H9 (cell line): ENCODE measurements at regions not wholly inside any gene's neighbourhood (a gene's known extent, or its start where the extent isn't known, plus 50 kb on each side); places are given as distances from the start of the nearest gene placed in this dataset.

Experiments
- DNase-seq: peaks from one replicate; pipeline ENCODE4 v3.0.0-alpha.2; 2017
- H2AFZ ChIP-seq: one replicate; pipeline ENCODE4 v1.6.1; 2013; ENCODE audit warnings: mild to moderate bottlenecking, low read length, control low read depth, moderate library complexity
- H2AK5ac ChIP-seq: 2 replicates; pipeline ENCODE4 v1.6.1; 2013; ENCODE audit warnings: low read length, control low read depth, mixed read lengths; ENCODE audit not compliant: insufficient read length
- H2BK120ac ChIP-seq: one replicate; pipeline ENCODE4 v1.6.1; 2013; ENCODE audit warnings: low read depth, mild to moderate bottlenecking, low read length, control low read depth, inconsistent platforms; ENCODE audit not compliant: poor library complexity, severe bottlenecking
- H2BK12ac ChIP-seq: 2 replicates; pipeline ENCODE4 v1.6.1; 2013; ENCODE audit warnings: low read length, control low read depth, mixed read lengths, low read depth; ENCODE audit not compliant: insufficient read length
- H2BK15ac ChIP-seq: 2 replicates; pipeline ENCODE4 v1.6.1; 2013; ENCODE audit warnings: low read depth, low read length, control low read depth
- H2BK20ac ChIP-seq: one replicate; pipeline ENCODE4 v1.6.1; 2013; ENCODE audit warnings: low read depth, mild to moderate bottlenecking, low read length, control low read depth, inconsistent platforms; ENCODE audit not compliant: poor library complexity, severe bottlenecking
- H2BK5ac ChIP-seq: 2 replicates; pipeline ENCODE4 v1.6.1; 2013; ENCODE audit warnings: low read length, control low read depth, mixed read lengths; ENCODE audit not compliant: insufficient read length
- H3K14ac ChIP-seq: 2 replicates; pipeline ENCODE4 v1.6.1; 2013; ENCODE audit warnings: low read length, control low read depth; ENCODE audit not compliant: insufficient read depth
- H3K18ac ChIP-seq: 2 replicates; pipeline ENCODE4 v1.6.1; 2013; ENCODE audit warnings: low read depth, mild to moderate bottlenecking, mixed read lengths, low read length, control low read depth; ENCODE audit not compliant: insufficient read length
- H3K23ac ChIP-seq: 2 replicates; pipeline ENCODE4 v1.6.1; 2013; ENCODE audit warnings: low read length, control low read depth, mixed read lengths, low read depth; ENCODE audit not compliant: insufficient read length
- H3K23me2 ChIP-seq: 2 replicates; pipeline ENCODE4 v1.6.1; 2013; ENCODE audit warnings: low read depth, mild to moderate bottlenecking, mixed read lengths, low read length, control low read depth; ENCODE audit not compliant: insufficient read length, poor library complexity, severe bottlenecking
- H3K27ac ChIP-seq: 2 replicates; pipeline ENCODE4 v1.5.1; 2013; ENCODE audit warnings: low read length, control low read depth, mixed read lengths, low read depth; ENCODE audit not compliant: insufficient read length
- H3K27me3 ChIP-seq: 2 replicates; pipeline ENCODE4 v1.6.1; 2013; ENCODE audit warnings: low read length, control low read depth, inconsistent platforms; ENCODE audit not compliant: insufficient read depth
- H3K4ac ChIP-seq: 2 replicates; pipeline ENCODE4 v1.6.1; 2013; ENCODE audit warnings: low read depth, mild to moderate bottlenecking, control low read depth, inconsistent platforms, low read length, moderate library complexity
- H3K4me1 ChIP-seq: 2 replicates; pipeline ENCODE4 v1.6.1; 2013; ENCODE audit warnings: low read length, control low read depth, inconsistent platforms; ENCODE audit not compliant: insufficient read depth
- H3K4me2 ChIP-seq: 2 replicates; pipeline ENCODE4 v1.6.1; 2013; ENCODE audit warnings: low read length, control low read depth, mixed read lengths; ENCODE audit not compliant: insufficient read length, insufficient read depth
- H3K56ac ChIP-seq: 2 replicates; pipeline ENCODE4 v1.6.1; 2013; ENCODE audit warnings: low read depth, mild to moderate bottlenecking, mixed read lengths, low read length, control low read depth; ENCODE audit not compliant: insufficient read length
- H3K79me1 ChIP-seq: 2 replicates; pipeline ENCODE4 v1.6.1; 2013; ENCODE audit warnings: low read depth, mild to moderate bottlenecking, moderate library complexity, low read length, control low read depth, inconsistent platforms; ENCODE audit not compliant: insufficient read depth, poor library complexity, severe bottlenecking
- H3K79me2 ChIP-seq: 2 replicates; pipeline ENCODE4 v1.6.1; 2013; ENCODE audit warnings: low read length, control low read depth, inconsistent platforms; ENCODE audit not compliant: insufficient read depth
- H3K9ac ChIP-seq: 2 replicates; pipeline ENCODE4 v1.6.1; 2013; ENCODE audit warnings: low read length, control low read depth, mixed read lengths; ENCODE audit not compliant: insufficient read length; ENCODE audit errors: extremely low read depth
- H3K9me3 ChIP-seq: one replicate; pipeline ENCODE4 v1.6.1; 2013; ENCODE audit warnings: low read depth, low read length, inconsistent platforms; ENCODE audit not compliant: control insufficient read depth
- H3T11ph ChIP-seq: one replicate; pipeline ENCODE4 v1.6.1; 2013; ENCODE audit warnings: mild to moderate bottlenecking, low read length, control low read depth, inconsistent platforms
- H4K20me1 ChIP-seq: one replicate; pipeline ENCODE4 v1.6.1; 2013; ENCODE audit not compliant: control insufficient read depth, insufficient read length, insufficient read depth
- H4K5ac ChIP-seq: 2 replicates; pipeline ENCODE4 v1.6.1; 2013; ENCODE audit warnings: low read depth, mild to moderate bottlenecking, mixed read lengths, low read length, control low read depth; ENCODE audit not compliant: insufficient read length
- H4K8ac ChIP-seq: replicated peaks from 2 replicates; pipeline ENCODE4 v1.6.1; 2013; ENCODE audit warnings: low read length, control low read depth, mixed read lengths, low read depth; ENCODE audit not compliant: insufficient read length
- H4K91ac ChIP-seq: 2 replicates; pipeline ENCODE4 v1.6.1; 2013; ENCODE audit warnings: low read depth, mild to moderate bottlenecking, moderate library complexity, mixed read lengths, low read length, control low read depth; ENCODE audit not compliant: insufficient read length
- H3K27ac Mint-ChIP-seq, 3 experiments: 2 replicates in 2 of 3; 3 replicates in 1 of 3; pipeline ENCODE4 v1.8.0; 2020 to 2021; ENCODE audit warnings: mixed read lengths in 3 of 3, mild to moderate bottlenecking in 1 of 3, moderate library complexity in 1 of 3
- H3K27me3 Mint-ChIP-seq: 2 replicates; pipeline ENCODE4 v1.8.0; 2021; ENCODE audit warnings: low read depth, mild to moderate bottlenecking, moderate library complexity, mixed read lengths
- H3K36me3 Mint-ChIP-seq, 3 experiments: 2 replicates in 2 of 3; 3 replicates in 1 of 3; pipeline ENCODE4 v1.8.0; 2020 to 2021; ENCODE audit warnings: low read depth in 3 of 3, mixed read lengths in 3 of 3; ENCODE audit not compliant: insufficient read depth in 1 of 3
- H3K4me1 Mint-ChIP-seq, 2 experiments: 2 replicates each; pipeline ENCODE4 v1.8.0; 2020; ENCODE audit warnings: mixed read lengths in 2 of 2
- H3K4me3 Mint-ChIP-seq, 2 experiments: 2 replicates in 1 of 2; 3 replicates in 1 of 2; pipeline ENCODE4 v1.8.0; 2020 to 2021; ENCODE audit warnings: mild to moderate bottlenecking in 2 of 2, mixed read lengths in 2 of 2, moderate library complexity in 1 of 2
- H3K9me3 Mint-ChIP-seq, 2 experiments: 2 replicates in 1 of 2; 3 replicates in 1 of 2; pipeline ENCODE4 v1.8.0; 2020; ENCODE audit warnings: mild to moderate bottlenecking in 2 of 2, mixed read lengths in 2 of 2, moderate library complexity in 1 of 2
- CTCF ChIP-seq: fragments of 200-600 bp; sonication (generic); conservative IDR thresholded peaks from 3 replicates; pipeline ENCODE4 v1.8.0; 2021; ENCODE audit warnings: antibody characterized with exemption, mild to moderate bottlenecking
- WGBS: extraction: QIAGEN DNeasy Blood & Tissue Kit; methylation state at CpG from one replicate; pipeline ENCODE4 v1.1.7; 2013; ENCODE audit warnings: missing lambda C conversion rate, low lambda C conversion rate, mixed read lengths; ENCODE audit not compliant: insufficient read length; ENCODE audit errors: extremely low coverage; 5-methylcytosine and 5-hydroxymethylcytosine counted together

GRCh38 chr5:127186657-127187056 lies 103.9 kb upstream of the MEGF10 start:
- H4K8ac ChIP-seq: no peak overlapping the region
- H3T11ph ChIP-seq: no peak overlapping the region
- H3K9ac ChIP-seq: no peak overlapping the region
- no peak overlapping the region for H3K4me3 Mint-ChIP-seq
- H3K4me1 ChIP-seq: no peaks in the 10 kb centered on the region
- H3K4ac ChIP-seq: no peak overlapping the region
- no peak overlapping the region for H2AK5ac ChIP-seq
- no peak overlapping the region for H3K4me2 ChIP-seq
- no peak overlapping the region for H2BK15ac ChIP-seq
- H3K36me3 Mint-ChIP-seq: no peaks in the 10 kb centered on the region; a peak in 1 of 7 replicates
- H3K4me1 Mint-ChIP-seq: 0 out of 4 replicates have a peak, but pooled peaks cover 0 to 3% of the 10 kb centered on the region in 2 experiments
- no peak overlapping the region for H4K91ac ChIP-seq
- no peaks in the 10 kb centered on the region for H3K9me3 ChIP-seq
- no peak overlapping the region for H3K56ac ChIP-seq
- no peak overlapping the region for H3K27ac ChIP-seq
- H3K27ac Mint-ChIP-seq: no peak overlapping the region; a peak in 1 of 7 replicates
- TF ChIP-seq CTCF: no peak
- no peak overlapping the region for H2BK20ac ChIP-seq
- no peaks in the 10 kb centered on the region for H3K79me1 ChIP-seq
- H3K18ac ChIP-seq: no peak overlapping the region
- no peak overlapping the region for H2BK5ac ChIP-seq
- no peaks in the 10 kb centered on the region for H4K20me1 ChIP-seq
- no peak overlapping the region for H3K14ac ChIP-seq
- no peak overlapping the region for H2BK12ac ChIP-seq
- no peak for DNase-seq
- no peaks in the 10 kb centered on the region for H3K79me2 ChIP-seq
- no peak overlapping the region for H3K23ac ChIP-seq
- no peaks in the 10 kb centered on the region for H3K23me2 ChIP-seq
- H4K5ac ChIP-seq: no peak overlapping the region
- H3K27me3 ChIP-seq: no peaks in the 10 kb centered on the region
- WGBS: no CpG with 5 or more reads among the region's 6 CpGs
- no peak overlapping the region for H2AFZ ChIP-seq
- peaks cover 0 to 3% of the 10 kb centered on the region in 2 experiments; a peak in 1 of 5 replicates for H3K9me3 Mint-ChIP-seq
- no peaks in the 10 kb centered on the region for H3K27me3 Mint-ChIP-seq
- H2BK120ac ChIP-seq: no peak overlapping the region
